ENCODE measurements at regions not wholly inside any gene's neighbourhood (a gene's known extent, or its start where the extent isn't known, plus 50 kb on each side); places are given as distances from the start of the nearest gene placed in this dataset.
"Not testable (repeated sequence)": the region's sequence is repeated elsewhere in the genome, so short reads cannot be mapped to it uniquely, and the experiment has no call there.

GRCh38 chr9:30280229-30280900 is 2104.1 kb upstream of the ACO1 start:
- DNase-seq: no peak

GRCh38 chr9:30289435-30289834 is 2095.0 kb upstream of the ACO1 start:
- no peak for DNase-seq

GRCh38 chr9:30292026-30292425 is 2092.4 kb upstream of the ACO1 start:
- not testable (repeated sequence) for DNase-seq

- no peak for DNase-seq
Observed at GRCh38 chr9:30293231-30293630, 2091.2 kb upstream of the ACO1 start.

GRCh38 chr9:30299126-30299780 is 2085.2 kb upstream of the ACO1 start:
- no peak for DNase-seq

- DNase-seq: no peak
Observed at GRCh38 chr9:30301271-30301963, 2083.0 kb upstream of the ACO1 start.

GRCh38 chr9:30310711-30311110 is 2073.7 kb upstream of the ACO1 start:
- DNase-seq: no peak

GRCh38 chr9:30329431-30329830 is 2055.0 kb upstream of the ACO1 start:
- DNase-seq: no peak

GRCh38 chr9:30348904-30349303 is 2035.5 kb upstream of the ACO1 start:
- no peak for DNase-seq

- DNase-seq: no peak
Observed at GRCh38 chr9:30349526-30350513, 2034.6 kb upstream of the ACO1 start.

GRCh38 chr9:30356221-30356620 is 2028.2 kb upstream of the ACO1 start:
- no peak for DNase-seq

- no peak for DNase-seq
Observed at GRCh38 chr9:30362373-30362772, 2022.1 kb upstream of the ACO1 start.

GRCh38 chr9:30366140-30366539 is 2018.3 kb upstream of the ACO1 start:
- DNase-seq: not testable (repeated sequence)

GRCh38 chr9:30382271-30382670 is 2002.2 kb upstream of the ACO1 start:
- no peak for DNase-seq

- no peak for DNase-seq
Observed at GRCh38 chr9:30410273-30410672, 1974.2 kb upstream of the ACO1 start.

GRCh38 chr9:30411571-30411970 is 1972.9 kb upstream of the ACO1 start:
- no peak for DNase-seq

GRCh38 chr9:30459156-30459555 is 1925.3 kb upstream of the ACO1 start:
- no peak for DNase-seq

GRCh38 chr9:30476826-30477225 is 1907.6 kb upstream of the ACO1 start:
- no peak for DNase-seq

GRCh38 chr9:30478684-30479083 is 1905.8 kb upstream of the ACO1 start:
- DNase-seq: no peak

- DNase-seq: no peak
Observed at GRCh38 chr9:30482499-30482898, 1901.9 kb upstream of the ACO1 start.

- no peak for DNase-seq
Observed at GRCh38 chr9:30484690-30485089, 1899.8 kb upstream of the ACO1 start.

GRCh38 chr9:30504502-30504905 is 1879.9 kb upstream of the ACO1 start:
- no peak for DNase-seq

GRCh38 chr9:30505311-30505710 is 1879.1 kb upstream of the ACO1 start:
- DNase-seq: no peak

Measured in activated CD4-positive, CD25-positive, alpha-beta regulatory T cell treated with anti-CD3 and anti-CD28 coated beads, Interleukin-2, amount 50 U/mL, for 72 hours (primary cell).